ENCODE measurements at regions not wholly inside any gene's neighbourhood (a gene's known extent, or its start where the extent isn't known, plus 50 kb on each side); places are given as distances from the start of the nearest gene placed in this dataset.
"Not testable (repeated sequence)": the region's sequence is repeated elsewhere in the genome, so short reads cannot be mapped to it uniquely, and the experiment has no call there.

- TF ChIP-seq CTCF (IDR thresholded peaks at IDR 0.05; ENCODE audit: insufficient read depth, low read depth, low read length, missing control alignments), result no peak
- DNase-seq (ENCODE audit: low read depth), result peak; percentile 68
- no peak overlapping the region for H3K4me3 ChIP-seq (ENCODE audit: low read depth, low read length)
Observed at GRCh38 chr5:90338712-90339372, 70.7 kb downstream of the CETN3 start.

DNA sequence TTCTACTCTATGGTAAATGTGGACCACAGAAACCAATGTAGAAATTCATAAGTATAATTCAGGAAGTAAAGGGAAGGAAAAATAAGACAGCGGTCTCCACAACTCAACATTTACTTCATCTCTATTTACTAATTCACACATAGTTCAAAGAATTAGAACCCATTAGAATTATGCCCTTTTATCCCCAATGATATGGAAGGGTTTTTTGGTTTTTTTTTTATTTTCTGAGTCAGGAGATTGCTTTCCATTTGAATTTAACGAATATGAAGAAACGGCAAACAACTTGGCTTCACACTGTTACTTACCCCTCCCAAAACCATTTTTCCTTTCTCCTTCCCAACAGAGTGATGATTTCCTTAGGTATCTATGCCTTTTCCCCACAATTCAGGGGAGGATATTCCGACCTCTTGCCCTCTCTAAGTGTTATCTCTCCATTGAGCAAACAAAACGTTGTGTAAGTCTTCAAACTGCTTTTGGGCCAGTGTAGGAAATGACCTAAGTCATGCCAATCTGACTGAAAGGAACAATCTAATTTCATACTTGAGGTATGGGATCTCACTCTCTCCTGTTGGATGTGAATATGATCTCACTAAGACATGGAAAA is 72.0 kb downstream of the CETN3 start:
- no peak for DNase-seq (ENCODE audit: low read depth)

GRCh38 chr5:90336752-90337151 is 72.8 kb downstream of the CETN3 start:
- H3K4me3 ChIP-seq (ENCODE audit: low read depth, low read length), result no peak overlapping the region
- TF ChIP-seq CTCF (IDR thresholded peaks at IDR 0.05; ENCODE audit: insufficient read depth, low read depth, low read length, missing control alignments), result no peak
- DNase-seq (ENCODE audit: low read depth), result no peak

More for the DNA sequence above, 72.0 kb downstream of the CETN3 start:
- H3K4me3 ChIP-seq (ENCODE audit: low read depth, low read length), result no peak overlapping the region
- TF ChIP-seq CTCF (IDR thresholded peaks at IDR 0.05; ENCODE audit: insufficient read depth, low read depth, low read length, missing control alignments), result no peak

- no peak for TF ChIP-seq CTCF (IDR thresholded peaks at IDR 0.05; ENCODE audit: insufficient read depth, low read depth, low read length, missing control alignments)
- DNase-seq (ENCODE audit: low read depth), result no peak
Observed at GRCh38 chr5:90334741-90335140, 74.8 kb downstream of the CETN3 start.

GRCh38 chr5:90329911-90330310 is 79.6 kb downstream of the CETN3 start:
- DNase-seq (ENCODE audit: low read depth), result no peak
- TF ChIP-seq CTCF (IDR thresholded peaks at IDR 0.05; ENCODE audit: insufficient read depth, low read depth, low read length, missing control alignments), result no peak
- H3K4me3 ChIP-seq (ENCODE audit: low read depth, low read length), result no peak overlapping the region

More at GRCh38 chr5:90334741-90335140, 74.8 kb downstream of the CETN3 start:
- H3K4me3 ChIP-seq (ENCODE audit: low read depth, low read length), result no peak overlapping the region

- no peak overlapping the region for H3K4me3 ChIP-seq (ENCODE audit: low read depth, low read length)
- no peak for DNase-seq (ENCODE audit: low read depth)
- TF ChIP-seq CTCF (IDR thresholded peaks at IDR 0.05; ENCODE audit: insufficient read depth, low read depth, low read length, missing control alignments), result no peak
Observed at GRCh38 chr5:90326995-90327394, 82.6 kb downstream of the CETN3 start.

DNA sequence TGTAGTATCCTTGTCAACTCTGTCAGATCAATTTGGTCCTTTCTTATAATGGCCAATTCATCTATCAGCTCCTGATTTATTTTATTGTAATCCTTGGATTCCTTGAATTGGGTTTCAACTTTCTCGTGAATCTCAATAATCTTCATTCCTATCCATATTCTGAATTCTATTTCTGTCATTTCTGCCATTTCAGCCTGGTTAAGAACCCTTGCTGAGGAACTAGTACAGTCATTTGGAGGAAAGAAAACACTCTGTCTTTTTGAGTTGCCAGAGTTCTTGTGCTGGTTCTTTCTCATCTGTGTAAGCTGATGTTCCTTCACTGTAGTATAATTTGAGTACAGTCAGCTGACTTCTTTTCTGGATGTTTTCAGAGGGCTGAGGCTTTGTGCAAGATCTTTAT is 84.5 kb downstream of the CETN3 start:
- no peak overlapping the region for H3K4me3 ChIP-seq (ENCODE audit: low read depth, low read length)
- TF ChIP-seq CTCF (IDR thresholded peaks at IDR 0.05; ENCODE audit: insufficient read depth, low read depth, low read length, missing control alignments), result no peak
- DNase-seq (ENCODE audit: low read depth), result no peak

- H3K4me3 ChIP-seq (ENCODE audit: low read depth, low read length); DNase-seq (ENCODE audit: low read depth): not testable (repeated sequence)
Observed at GRCh38 chr5:90320348-90320747, 89.2 kb downstream of the CETN3 start.

Measured in GM12865 (cell line).